ENCODE measurements at regions not wholly inside any gene's neighbourhood (a gene's known extent, or its start where the extent isn't known, plus 50 kb on each side); places are given as distances from the start of the nearest gene placed in this dataset.
"Not testable (repeated sequence)": the region's sequence is repeated elsewhere in the genome, so short reads cannot be mapped to it uniquely, and the experiment has no call there.

DNA sequence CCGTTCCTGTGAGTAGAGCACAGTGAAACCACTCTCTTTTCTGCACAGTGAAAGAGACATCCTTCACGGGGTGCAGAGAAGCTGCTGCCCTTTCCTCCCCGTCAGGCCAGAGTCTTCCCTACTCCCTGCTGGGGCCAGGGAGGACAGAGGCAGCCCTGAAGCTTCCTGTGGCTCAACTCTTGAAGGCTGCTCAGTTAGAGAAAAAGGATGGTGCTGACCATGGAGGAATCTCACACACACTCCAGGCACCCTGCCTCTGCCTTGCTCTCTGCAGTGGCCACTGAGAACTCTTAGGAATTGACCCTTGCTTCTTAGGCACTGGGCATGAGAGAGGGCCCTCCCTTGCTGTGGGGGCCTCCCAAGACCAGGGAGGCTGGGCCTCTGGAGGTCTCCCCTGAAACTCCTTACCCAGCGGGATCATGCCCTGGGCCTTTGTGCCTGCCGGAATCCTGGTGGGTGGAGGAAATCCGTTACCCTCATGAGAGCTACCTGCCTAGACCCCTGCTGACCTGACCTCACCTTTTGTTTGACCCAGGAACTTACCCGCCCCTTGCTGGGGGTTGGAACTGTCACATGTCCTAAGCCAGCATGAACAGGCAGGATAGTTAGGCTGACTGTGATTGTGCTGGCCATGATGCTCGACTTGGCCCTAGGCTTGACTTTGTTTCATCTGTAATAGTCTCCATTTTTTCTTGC is 65.0 kb upstream of the CD93 start:
- DNase-seq (ENCODE audit: low spot score): no peak

DNA sequence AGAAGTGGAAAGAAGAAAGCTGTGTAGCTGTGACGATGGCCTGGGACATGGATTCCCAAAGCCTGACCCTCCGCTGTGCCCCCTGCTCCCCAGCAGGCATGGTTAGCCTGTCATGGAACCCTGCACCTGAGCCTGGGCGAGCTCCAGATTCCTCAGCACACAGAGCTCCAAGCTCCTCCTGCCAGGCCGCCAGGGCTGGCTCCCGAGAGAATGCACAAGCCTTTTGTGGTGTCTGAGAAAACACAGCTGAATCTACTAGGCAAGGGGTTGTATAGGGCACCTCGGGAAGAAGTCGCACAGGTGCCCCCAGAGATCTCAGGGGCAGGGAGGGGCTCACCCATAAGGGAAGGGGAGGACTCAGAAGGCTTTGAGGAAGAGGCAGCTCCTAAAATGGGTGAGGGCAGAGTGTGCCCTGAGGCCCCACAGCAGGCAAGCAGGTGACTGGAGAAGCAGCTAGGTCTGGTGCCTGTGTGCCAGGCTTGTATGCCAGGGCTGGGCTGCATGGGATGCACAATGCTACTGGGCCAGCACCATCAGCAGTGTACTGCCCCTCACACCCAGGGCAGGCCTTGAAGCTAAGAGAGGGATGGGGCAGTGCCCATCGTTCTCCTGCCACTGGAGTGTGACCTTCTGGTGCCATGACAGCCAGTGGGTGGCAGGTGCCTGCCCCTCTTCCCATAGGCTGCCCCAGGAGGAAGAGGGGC is 64.3 kb upstream of the CD93 start:
- no peak for DNase-seq (ENCODE audit: low spot score)

DNA sequence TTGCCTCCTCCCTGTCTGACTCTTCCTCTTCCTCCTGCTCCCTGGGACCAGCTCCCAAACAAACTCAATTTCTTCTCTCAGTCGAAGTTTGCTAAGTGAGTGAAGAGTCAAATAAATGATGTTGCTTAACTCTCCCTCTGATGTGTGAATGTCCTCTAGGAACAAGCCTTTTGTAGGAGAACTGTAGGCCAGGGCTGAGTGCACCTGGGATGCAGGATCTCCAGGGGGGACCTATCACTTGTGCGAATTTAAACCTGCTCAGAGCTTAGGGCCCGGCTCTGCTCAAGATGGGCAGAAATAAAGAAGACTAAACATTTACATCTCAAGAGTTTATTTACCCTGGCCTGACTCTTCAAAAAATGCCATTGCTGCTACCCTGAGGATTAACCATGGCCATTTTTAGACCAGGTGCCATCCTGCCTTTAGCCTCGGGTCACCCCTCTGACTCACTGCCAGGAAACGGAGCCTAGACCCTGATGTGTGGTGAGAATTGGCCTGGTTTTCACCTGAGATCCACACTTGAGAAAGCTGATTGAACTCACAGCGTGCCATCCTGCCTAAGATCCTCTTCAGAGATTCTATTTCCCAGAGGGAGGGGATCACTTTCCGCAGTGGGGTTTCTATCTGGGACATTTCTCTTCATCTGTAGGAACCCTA is 63.6 kb upstream of the CD93 start:
- no peak for DNase-seq (ENCODE audit: low spot score)

DNA sequence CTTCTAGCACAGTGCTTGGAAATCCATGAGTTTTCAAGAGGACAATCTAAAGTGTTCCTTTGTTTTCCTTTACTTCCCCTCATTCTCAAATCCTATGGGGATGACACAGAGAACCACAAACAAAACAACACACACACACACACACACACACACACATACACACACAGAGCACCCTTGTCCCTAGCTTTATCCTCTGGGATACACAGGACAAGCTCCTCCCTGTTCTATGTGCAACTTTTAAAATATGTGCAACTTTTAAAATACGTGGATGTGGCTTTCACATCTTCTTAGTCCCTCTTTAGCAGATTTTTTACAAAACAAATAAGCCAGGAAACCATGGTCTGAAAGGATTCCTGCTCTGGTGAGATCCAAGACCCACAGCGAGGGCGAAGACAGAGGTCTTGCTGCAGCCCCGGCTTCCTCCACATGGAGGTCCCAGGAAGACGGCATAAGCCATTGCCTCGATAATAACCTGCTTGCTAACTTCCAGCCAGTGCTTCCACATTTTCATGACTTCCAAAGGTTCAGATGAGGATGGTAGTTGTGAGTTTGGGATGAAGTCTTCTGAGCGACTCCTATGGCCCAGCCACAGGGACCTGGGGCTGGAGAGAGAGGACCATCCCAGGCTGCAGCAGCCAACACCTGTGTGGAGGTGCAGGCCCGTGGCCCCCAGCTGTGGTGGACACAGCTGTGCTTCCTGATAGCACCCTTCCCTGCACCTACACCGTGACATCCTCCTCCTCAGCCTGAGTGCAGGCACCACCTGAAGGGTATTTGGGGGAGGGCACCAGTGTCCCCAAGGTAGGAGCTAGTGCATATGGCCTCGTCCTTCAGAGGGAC is 62.8 kb upstream of the CD93 start:
- no peak for DNase-seq (ENCODE audit: low spot score)

DNA sequence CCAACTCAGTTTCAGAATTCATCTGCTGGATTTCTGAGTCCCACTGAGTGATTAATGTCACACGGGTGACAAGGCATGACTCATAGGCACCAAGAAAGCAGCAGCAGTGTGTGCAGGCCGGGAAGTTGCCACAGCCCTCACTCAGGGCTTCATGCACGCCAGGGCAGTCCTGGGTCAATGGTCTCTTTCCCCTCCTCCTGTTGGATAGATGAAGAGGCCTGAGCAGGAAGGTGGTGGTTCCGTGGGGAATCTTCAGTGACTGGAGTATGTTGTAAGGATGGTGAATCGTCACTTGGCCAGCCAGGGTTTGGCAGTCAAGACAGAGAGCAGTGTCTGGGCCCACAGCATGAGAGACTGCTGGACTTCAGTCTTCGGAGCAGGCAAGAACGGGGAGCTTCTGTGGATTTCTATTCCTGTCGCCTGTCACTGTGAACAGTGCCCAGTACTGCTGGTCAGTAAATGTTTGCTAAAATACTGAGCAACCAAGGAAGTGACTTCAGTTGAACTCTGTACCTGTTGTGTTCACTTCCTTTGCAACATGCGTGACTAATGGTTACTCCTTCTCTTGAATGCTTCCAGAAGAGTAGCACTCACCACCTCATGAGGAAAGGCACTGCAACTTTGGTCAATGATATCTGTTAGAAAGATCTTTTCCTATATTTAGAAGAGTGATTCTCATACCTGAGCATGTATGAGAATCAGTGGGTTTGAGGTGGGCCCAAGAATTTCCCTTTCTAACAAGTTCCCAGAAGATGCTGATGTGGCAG is 62.0 kb upstream of the CD93 start:
- DNase-seq (ENCODE audit: low spot score): no peak

DNA sequence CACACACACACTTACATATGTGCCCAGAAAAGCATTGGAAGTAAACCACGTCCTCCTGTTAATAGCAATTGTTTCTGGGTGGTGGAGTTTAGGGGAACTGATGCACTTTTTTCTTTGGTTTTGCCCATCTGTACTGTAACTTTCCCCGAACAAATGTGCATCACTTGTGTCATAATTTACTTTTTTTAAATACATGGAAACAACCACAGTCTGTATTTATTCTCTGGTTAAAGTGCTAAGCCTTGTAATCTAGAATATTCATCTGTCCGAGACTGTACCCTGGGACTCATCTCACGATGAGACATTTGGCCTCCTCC is 61.5 kb upstream of the CD93 start:
- no peak for DNase-seq (ENCODE audit: low spot score)

DNA sequence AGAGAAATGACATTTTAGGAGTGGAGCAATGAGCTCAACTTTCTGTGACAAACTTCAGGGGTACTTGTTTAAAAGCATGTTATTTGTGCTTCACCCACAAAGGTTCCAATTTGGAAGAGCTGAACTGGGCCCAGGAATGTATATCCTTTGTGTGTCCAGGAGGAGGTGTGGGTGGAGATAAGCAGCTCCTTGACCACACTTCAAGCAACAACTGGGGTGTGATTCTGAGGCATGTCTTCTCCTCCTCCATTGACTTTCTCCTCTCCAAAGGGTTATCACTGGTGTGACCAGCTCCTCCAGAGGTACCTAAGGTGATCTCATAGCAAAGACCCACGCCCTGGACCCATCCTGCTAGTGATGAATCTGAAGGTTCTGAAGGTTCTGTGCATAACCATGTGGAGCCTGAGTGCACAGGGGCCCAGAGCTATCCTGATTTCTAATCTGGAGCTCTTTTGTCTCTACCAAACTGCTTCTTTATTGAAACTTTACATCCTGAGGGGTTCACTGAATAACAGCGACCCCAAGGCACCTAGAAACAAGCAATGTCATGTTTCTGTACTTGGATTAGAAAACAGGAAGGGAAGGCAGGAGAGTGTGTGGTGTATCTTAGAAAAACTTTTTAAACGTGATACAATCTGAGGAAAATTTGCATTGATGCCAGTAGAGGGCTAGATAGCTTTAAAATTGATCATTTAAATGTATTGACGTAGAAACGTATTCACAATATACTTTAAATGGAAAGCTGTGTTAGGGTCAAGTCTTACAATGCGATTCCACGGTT is 60.9 kb upstream of the CD93 start:
- DNase-seq (ENCODE audit: low spot score): no peak

DNA sequence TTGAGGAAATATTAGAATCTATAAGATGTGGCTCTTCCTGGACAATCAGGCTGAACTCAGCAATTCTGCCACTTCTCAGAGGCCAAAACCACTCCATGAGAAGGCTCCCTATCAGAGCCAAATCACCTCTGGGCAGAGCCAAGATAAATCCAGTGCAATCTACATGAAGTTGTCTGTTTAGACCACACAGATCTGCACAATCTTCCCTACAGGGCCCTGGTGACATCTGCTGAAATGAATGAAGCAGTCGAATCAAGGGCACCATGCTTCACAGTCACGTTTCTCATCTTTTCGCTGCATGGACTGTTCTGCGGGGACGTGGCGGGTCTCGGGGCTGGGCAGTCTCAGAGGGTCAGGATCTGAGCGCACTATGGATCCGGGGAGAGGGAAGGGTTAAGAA is 60.1 kb upstream of the CD93 start:
- DNase-seq (ENCODE audit: low spot score): no peak

DNA sequence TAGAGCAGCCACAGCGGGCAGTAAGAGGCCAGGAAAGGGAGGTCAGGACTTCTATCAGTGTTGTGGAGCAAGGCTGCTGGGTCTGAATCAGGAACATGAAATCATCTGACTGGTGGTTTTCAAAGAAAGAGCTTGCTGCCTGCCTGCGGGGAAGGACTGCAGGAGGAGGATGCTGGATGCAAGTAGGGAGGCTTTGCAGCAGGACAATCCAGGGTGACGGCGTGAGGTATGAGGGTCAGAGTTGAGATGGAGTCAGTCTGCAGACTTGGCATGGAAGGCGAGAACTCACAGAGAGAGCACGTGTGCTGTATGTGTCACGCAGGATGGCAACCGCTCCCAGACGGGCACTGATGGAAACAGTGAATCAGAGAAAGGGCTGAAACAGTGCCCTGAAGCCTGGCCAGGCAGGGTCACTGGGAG is 59.2 kb upstream of the CD93 start:
- DNase-seq (ENCODE audit: low spot score): no peak

DNA sequence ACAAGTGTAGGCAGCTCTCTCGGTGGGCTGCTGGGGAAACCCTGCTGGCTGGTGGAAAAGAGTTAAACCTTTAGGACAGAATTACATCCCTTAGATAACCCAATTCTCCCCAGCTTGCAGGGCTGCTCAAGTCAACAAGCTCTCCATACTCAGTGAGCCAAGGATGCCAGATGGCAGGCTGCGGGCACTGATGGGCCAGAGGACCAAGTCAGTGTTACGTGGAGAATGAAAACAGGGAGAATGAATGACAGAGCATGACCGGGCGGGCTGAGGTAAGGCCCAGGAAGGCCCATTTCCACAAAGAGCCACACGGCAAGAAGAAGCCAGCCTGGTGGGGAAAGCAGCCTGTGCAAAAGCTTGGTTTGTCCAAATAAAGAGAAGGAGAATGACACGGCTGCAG is 58.7 kb upstream of the CD93 start:
- DNase-seq (ENCODE audit: low spot score): no peak

DNA sequence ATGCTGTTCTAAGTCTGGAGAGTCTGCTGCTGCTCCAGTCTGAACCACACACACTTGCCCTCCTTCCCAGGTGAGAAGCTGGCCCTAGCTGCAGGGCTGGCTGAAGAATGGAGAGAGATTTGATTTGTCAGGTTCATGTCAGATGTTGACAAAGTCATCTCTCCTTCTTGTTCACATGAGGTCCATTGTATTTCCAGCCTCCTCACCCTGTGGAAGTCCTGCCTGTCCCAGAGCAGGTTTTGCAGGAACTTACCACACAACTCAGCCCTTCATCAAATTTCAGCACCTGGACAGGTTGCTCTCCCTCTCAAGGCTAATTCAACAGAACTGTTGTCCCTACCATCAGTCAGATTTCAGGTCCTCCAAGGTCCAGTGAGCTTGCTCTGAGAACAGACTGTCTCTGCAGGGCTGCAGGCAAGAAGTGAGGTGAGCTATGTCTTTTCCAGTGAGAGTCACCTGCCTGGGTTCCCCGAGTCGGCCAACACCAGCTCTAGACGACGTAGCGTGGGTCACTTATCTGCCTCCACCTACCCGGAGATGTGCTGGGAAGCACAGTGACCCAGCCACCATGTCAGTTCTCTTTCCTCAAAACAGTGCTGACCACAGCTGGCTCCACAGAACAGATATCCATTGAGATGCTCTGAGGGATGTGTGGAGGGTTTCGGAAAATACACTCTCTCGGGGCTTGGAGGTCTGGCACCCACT is 58.0 kb upstream of the CD93 start:
- no peak for DNase-seq (ENCODE audit: low spot score)

DNA sequence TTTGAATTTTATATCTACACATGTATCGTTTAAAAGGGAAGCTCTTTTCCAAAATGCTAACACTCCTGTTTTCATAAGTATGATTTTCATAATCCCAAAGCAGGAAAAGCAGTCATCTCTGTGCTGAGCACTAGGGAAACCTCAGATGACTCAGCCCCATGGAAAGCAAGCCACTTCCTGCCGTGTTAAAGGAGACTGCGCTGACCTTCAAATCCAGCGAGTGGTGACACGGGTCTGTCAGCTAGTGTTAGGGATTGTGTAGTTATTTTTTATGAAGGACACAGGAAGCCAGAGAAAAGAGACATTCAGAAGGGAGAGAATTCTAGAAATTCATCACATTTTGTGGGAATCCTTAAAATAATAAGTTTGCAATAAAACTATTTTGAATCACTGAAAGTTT is 57.0 kb upstream of the CD93 start:
- DNase-seq (ENCODE audit: low spot score): peak; percentile 77

DNA sequence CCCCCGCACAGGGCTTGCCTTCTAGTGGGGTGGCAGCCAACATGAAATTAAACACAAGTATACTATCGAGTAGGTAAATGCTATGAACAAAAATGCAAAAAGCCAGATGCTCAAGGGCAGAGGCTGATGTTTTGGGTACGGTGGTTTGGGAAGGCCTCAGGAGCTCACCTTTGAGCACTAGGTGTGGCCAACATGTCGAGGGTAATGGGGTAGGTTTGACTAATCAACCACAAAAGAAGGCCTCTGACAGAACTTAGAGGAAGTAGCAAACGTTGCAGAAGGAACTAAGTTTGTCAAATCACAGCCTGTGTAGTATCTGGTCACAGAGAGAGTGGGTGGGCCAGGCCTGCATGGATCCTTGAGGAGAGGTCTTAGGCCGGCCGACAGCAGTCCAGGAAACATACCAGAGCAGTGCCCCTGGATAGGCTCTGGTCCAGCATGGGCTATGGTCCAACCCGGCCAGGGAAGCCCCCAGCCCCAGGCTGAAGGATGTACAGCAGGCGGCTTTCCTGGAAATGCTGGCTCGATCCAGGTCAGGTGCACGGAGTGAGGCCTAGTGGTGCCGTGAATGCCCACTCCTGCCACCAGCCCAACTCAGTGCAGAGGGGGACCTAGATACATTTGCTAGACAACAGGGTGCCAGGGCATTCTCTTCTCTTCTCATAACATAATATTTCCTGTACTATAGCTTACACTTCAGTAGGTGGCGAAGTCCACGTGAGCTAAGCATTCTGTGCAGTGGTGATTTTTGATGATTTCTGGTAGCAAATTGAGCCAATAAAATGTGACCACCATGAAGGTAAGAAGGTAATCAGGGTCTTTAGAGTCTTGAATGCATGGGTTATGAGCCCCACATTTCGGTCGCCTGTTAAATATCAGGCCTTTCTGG is 56.3 kb upstream of the CD93 start:
- no peak for DNase-seq (ENCODE audit: low spot score)

DNA sequence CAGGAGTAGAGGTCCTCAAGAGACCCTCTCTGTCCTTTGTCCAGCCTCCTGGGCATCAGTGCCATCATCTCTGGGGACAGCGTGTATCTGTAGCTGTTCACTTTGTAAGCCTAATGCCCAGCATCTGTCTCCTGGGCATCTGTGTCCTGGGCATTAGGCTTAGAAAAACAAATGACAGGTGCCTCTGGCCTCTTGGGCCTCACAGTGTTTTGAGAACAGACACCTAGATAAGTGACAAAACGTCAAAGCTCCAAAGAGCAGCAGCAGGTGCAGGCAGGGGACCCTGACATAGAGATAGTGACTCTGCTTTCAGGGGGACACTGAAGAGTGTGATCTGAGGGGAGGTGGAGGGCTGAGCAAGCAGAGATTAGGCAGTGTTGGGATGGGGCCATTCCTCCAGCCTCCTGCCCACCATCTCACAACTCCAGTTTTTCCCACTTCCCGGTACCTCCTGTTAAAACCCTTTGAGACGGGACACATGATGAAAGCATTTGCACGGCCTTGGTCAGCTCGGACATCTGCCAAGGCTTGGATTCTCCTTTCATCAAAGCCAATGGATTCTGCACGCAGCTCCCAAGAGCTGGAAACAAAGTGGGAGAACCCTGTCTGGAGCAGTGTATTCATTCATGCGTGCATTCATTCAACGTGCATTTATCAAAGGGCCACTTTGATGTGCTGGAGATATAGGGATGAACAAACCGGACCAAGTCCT is 55.5 kb upstream of the CD93 start:
- no peak for DNase-seq (ENCODE audit: low spot score)

DNA sequence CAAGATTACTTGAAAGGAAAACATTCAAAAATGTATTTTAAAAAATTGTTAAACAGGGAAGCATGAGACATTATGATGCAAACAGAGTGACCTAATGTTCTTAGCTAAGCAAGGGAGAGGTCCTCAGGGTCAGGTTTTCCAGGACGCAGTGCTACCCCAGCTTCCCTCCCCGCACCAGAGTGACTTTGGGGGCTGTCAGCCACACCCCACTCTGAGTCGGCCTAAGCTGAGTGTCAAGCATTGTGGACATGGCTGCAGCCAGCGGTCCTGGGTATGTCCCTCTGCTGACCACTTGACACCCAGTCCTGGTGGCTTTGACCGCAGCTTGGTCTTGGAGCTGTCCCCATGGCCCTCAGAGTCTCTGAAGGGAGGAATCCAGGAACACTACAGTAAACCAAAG is 54.9 kb upstream of the CD93 start:
- no peak for DNase-seq (ENCODE audit: low spot score)

DNA sequence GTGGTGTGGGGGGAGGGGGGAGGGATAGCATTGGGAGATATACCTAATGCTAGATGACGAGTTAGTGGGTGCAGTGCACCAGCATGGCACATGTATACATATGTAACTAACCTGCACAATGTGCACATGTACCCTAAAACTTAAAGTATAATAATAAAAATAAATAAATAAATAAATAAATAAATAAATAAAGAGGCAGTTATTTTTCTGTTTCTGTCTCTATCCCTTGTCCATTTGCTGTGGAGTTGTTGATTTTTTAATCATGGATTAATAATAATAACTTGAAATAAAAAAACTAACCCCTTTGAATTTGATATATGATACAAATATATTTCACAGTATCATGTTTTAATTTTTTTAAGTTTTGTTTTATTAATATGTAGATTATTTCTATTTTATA is 53.9 kb upstream of the CD93 start:
- DNase-seq (ENCODE audit: low spot score): not testable (repeated sequence)

DNA sequence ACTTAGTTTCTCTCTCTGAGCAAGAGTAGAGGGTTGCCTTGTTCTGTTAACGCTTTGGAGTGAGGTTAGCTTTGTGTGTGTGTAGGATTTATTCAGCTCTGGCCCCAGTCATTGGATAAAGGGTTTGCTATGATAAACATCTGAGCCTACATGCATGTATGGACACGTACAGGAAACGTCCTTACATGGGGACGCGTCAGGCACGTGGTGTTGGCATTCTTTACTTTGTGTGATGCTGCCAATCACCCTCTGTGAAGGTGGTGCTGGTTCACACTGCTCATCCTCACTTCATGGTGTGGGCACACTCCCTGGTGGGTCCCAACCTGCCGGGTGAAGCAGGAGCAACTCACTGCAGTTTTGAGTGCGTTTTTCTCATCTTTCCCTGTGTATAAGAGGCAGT is 53.4 kb upstream of the CD93 start:
- no peak for DNase-seq (ENCODE audit: low spot score)

DNA sequence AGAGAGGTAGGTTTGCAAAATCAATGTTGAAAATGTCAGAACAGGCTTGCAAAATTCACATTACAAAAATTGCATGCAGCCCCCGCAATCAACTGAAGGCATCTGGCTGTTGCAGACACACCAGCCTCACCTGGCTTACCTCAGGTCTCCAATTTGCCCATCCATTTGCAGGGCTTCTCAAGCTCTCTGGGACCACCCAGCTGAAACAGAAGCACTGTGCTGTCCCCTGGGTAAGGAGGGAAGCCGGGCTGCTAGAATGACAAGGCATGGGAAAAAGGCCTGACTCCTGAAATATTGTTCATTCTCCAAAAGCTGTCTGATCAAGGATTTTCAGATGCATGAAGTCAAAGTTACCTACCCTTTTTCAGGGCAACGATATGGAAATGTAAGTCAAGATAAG is 52.6 kb upstream of the CD93 start:
- no peak for DNase-seq (ENCODE audit: low spot score)

DNA sequence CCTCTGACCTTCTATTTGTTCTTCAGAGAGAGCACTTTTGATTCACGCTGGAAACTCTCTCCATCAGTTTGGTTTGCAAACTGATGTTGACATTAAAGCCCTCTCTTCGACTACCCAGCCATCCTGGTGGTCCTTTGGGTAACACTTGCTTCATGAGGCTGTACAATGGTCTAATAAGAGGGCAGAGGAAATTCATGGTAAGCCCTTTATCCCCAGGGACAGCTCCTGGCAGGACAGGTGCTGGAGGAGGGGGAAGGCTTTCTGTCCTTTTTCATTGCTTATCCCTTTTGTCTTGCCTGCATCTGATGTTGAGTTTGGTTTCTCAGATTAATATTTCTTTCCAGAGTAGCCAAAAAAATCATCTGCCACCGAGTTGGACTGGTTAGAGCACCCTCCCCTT is 52.1 kb upstream of the CD93 start:
- no peak for DNase-seq (ENCODE audit: low spot score)

All from COLO829 (cell line).